ENCODE measurements at regions not wholly inside any gene's neighbourhood (a gene's known extent, or its start where the extent isn't known, plus 50 kb on each side); places are given as distances from the start of the nearest gene placed in this dataset.

- TF ChIP-seq ZNF462 (CRISPR knock-in tag; IDR thresholded peaks at IDR 0.05) (no peak), JUNB (IDR thresholded peaks at IDR 0.05; ENCODE audit: unreplicated experiment) (no peak), POLR2AphosphoS5 (IDR thresholded peaks at IDR 0.05; ENCODE audit: low read depth) (no peak), ZNF114 (CRISPR knock-in tag; IDR thresholded peaks at IDR 0.05) (no peak), CREB1 (CRISPR knock-in tag; IDR thresholded peaks at IDR 0.05; ENCODE audit: low read depth) (no peak), EZH2 (IDR thresholded peaks at IDR 0.05; ENCODE audit: low read depth, unreplicated experiment) (no peak), ZNF331 (CRISPR knock-in tag; IDR thresholded peaks at IDR 0.05; ENCODE audit: low read depth) (no peak), STAT1 (IDR thresholded peaks at IDR 0.05; ENCODE audit: unreplicated experiment) (no peak)
Measured at GRCh38 chr2:226660526-226660925, 139.1 kb downstream of the IRS1 start (continued).

GRCh38 chr2:226660124-226660523, 139.5 kb downstream of the IRS1 start:
- no peaks in the 10 kb centered on the region for H3K79me2 ChIP-seq (replicated peaks; ENCODE audit: insufficient read depth)
- DNase-seq (ENCODE audit: low spot score): no peak
- no peaks in the 10 kb centered on the region for H3K36me3 ChIP-seq (ENCODE audit: insufficient read depth)
- H3K27ac Mint-ChIP-seq: no peak overlapping the region
- peaks cover 5% of the 10 kb centered on the region for H3K27me3 Mint-ChIP-seq (ENCODE audit: insufficient read depth, low read depth, poor library complexity)
- no peak overlapping the region for H3K27ac ChIP-seq (ENCODE audit: low read depth)
- no peak overlapping the region for H3K4me3 ChIP-seq
- H4K20me1 ChIP-seq (replicated peaks; ENCODE audit: insufficient read depth): no peaks in the 10 kb centered on the region
- ATAC-seq: no peak
- H3K4me2 ChIP-seq: no peak overlapping the region
- peaks cover 11% of the 10 kb centered on the region; the same call in 2 of the 3 replicates for H3K4me1 Mint-ChIP-seq
- H3K36me3 Mint-ChIP-seq (ENCODE audit: low read depth): no peaks in the 10 kb centered on the region
- TF ChIP-seq EZH2phosphoT487 (IDR thresholded peaks at IDR 0.05; ENCODE audit: unreplicated experiment) (no peak), EZH2 (IDR thresholded peaks at IDR 0.05; ENCODE audit: low read depth, unreplicated experiment) (no peak)
- no peaks in the 10 kb centered on the region; the same call in 1 of the 2 replicates for H3K4me1 ChIP-seq (ENCODE audit: insufficient read depth)
- no peak overlapping the region for H3K4me3 Mint-ChIP-seq
- no peaks in the 10 kb centered on the region for H3K9me3 Mint-ChIP-seq
- H3F3A ChIP-seq (replicated peaks; ENCODE audit: low read depth): no peaks in the 10 kb centered on the region
- no peaks in the 10 kb centered on the region for H3K27me3 ChIP-seq (ENCODE audit: insufficient read depth)
- peaks cover 22% of the 10 kb centered on the region for H3K9me2 ChIP-seq (ENCODE audit: insufficient read depth)
- no peak overlapping the region for H2AFZ ChIP-seq
